WTC11 (cell line): ENCODE measurements at regions not wholly inside any gene's neighbourhood (a gene's known extent, or its start where the extent isn't known, plus 50 kb on each side); places are given as distances from the start of the nearest gene placed in this dataset.
A peak's percentile ranks its signal among the peaks of the same experiment; 100 is the strongest.

Experiments used
- ATAC-seq: fragments of 200-7000 bp; cut with Tn5 transposase; 2 replicates; pipeline ENCODE4 v1.10.0; 2021; ENCODE audit warnings: mild to moderate bottlenecking, moderate library complexity
- CTCF ChIA-PET: fragments of 300-600 bp; sonication (Branson Sonifier 250); formaldehyde crosslinking; loops from one replicate; lab custom pipeline; 2021; ENCODE audit warnings: antibody characterized with exemption; lab: Charles Lee
- POLR2A ChIA-PET: fragments of 350-600 bp; sonication (Branson Sonifier 250); formaldehyde crosslinking; loops from one replicate; lab custom pipeline; 2021; ENCODE audit warnings: antibody characterized with exemption; lab: Charles Lee
- DNase-seq: peaks from one replicate; pipeline ENCODE4 v3.0.0; 2021; ENCODE audit warnings: low spot score
- H3K27ac Mint-ChIP-seq: 2 replicates; pipeline ENCODE4 v1.8.0; 2021; ENCODE audit warnings: mixed read lengths
- H3K27me3 Mint-ChIP-seq: 2 replicates; pipeline ENCODE4 v1.8.0; 2021; ENCODE audit warnings: low read depth, mild to moderate bottlenecking, moderate library complexity, mixed read lengths
- H3K36me3 Mint-ChIP-seq: 2 replicates; pipeline ENCODE4 v1.8.0; 2021; ENCODE audit warnings: mixed read lengths
- H3K4me1 Mint-ChIP-seq: 2 replicates; pipeline ENCODE4 v1.8.0; 2022; ENCODE audit warnings: mixed read lengths
- H3K4me3 Mint-ChIP-seq: 2 replicates; pipeline ENCODE4 v1.8.0; 2021; ENCODE audit warnings: mild to moderate bottlenecking, moderate library complexity, mixed read lengths
- H3K9me3 Mint-ChIP-seq: 2 replicates; pipeline ENCODE4 v1.8.0; 2021; ENCODE audit warnings: mixed read lengths
- AFF4 ChIP-seq: sonication (generic); formaldehyde crosslinking; IDR thresholded peaks from 2 replicates; pipeline ENCODE4 v1.8.1; 2023; ENCODE audit warnings: mild to moderate bottlenecking, missing genetic modification reagents, borderline replicate concordance
- ATF1 ChIP-seq: sonication (generic); formaldehyde crosslinking; IDR thresholded peaks from 2 replicates; pipeline ENCODE4 v1.8.1; 2023; ENCODE audit warnings: mild to moderate bottlenecking, moderate library complexity, missing genetic modification reagents
- ATF6 ChIP-seq: sonication (generic); formaldehyde crosslinking; IDR thresholded peaks from 2 replicates; pipeline ENCODE4 v1.8.1; 2023; ENCODE audit warnings: mild to moderate bottlenecking, missing genetic modification reagents
- E2F4 ChIP-seq: sonication (generic); formaldehyde crosslinking; IDR thresholded peaks from 2 replicates; pipeline ENCODE4 v1.8.1; 2022; ENCODE audit warnings: low read depth, mild to moderate bottlenecking, moderate library complexity, missing genetic modification reagents, borderline replicate concordance
- NR1H2 ChIP-seq: sonication (generic); formaldehyde crosslinking; IDR thresholded peaks from 2 replicates; pipeline ENCODE4 v1.9.0; 2021; ENCODE audit warnings: mild to moderate bottlenecking, moderate library complexity, missing genetic modification reagents
- PREB ChIP-seq: sonication (generic); formaldehyde crosslinking; IDR thresholded peaks from 2 replicates; pipeline ENCODE4 v1.8.1; 2022; ENCODE audit warnings: mild to moderate bottlenecking, missing genetic modification reagents, moderate library complexity, borderline replicate concordance
- STAT6 ChIP-seq: sonication (generic); formaldehyde crosslinking; conservative IDR thresholded peaks from 2 replicates; pipeline ENCODE4 v1.8.1; 2023; ENCODE audit warnings: mild to moderate bottlenecking, low read depth, missing genetic modification reagents, moderate library complexity
- TCF7 ChIP-seq: sonication (generic); formaldehyde crosslinking; IDR thresholded peaks from 2 replicates; pipeline ENCODE4 v1.8.0; 2022; ENCODE audit warnings: mild to moderate bottlenecking, low read depth, missing genetic modification reagents, moderate library complexity
- TEAD4 ChIP-seq: sonication (generic); formaldehyde crosslinking; IDR thresholded peaks from 2 replicates; pipeline ENCODE4 v1.8.0; 2022; ENCODE audit warnings: mild to moderate bottlenecking, missing genetic modification reagents
- ZNF263 ChIP-seq: sonication (generic); formaldehyde crosslinking; IDR thresholded peaks from 2 replicates; pipeline ENCODE4 v1.8.1; 2022; ENCODE audit warnings: low read depth, mild to moderate bottlenecking, moderate library complexity, missing genetic modification reagents
- ZNF317 ChIP-seq: sonication (generic); formaldehyde crosslinking; IDR thresholded peaks from 2 replicates; pipeline ENCODE4 v1.8.1; 2023; ENCODE audit warnings: low read depth, mild to moderate bottlenecking, moderate library complexity, missing genetic modification reagents, borderline replicate concordance
- ZNF532 ChIP-seq: fragments of 250-450 bp; sonication (Bioruptor Pico); IDR thresholded peaks from 2 replicates; pipeline ENCODE4 v1.9.0; 2021; ENCODE audit warnings: mild to moderate bottlenecking, borderline replicate concordance
- ZSCAN18 ChIP-seq: fragments of 250-450 bp; sonication (Bioruptor Pico); IDR thresholded peaks from 2 replicates; pipeline ENCODE4 v2.1.2; 2022; ENCODE audit warnings: mild to moderate bottlenecking, moderate library complexity

GRCh38 chrX:92224406-92224805 is 445.2 kb downstream of the PCDH11X start (continued):
- TF ChIP-seq PREB (CRISPR knock-in tag) (no peak), E2F4 (CRISPR knock-in tag) (no peak), ZNF263 (CRISPR knock-in tag) (no peak), ZSCAN18 (CRISPR knock-in tag) (no peak), ZNF532 (no peak)

- CTCF ChIA-PET, result no interaction called here
- H3K27ac Mint-ChIP-seq, result peak overlapping the region; percentile 79; the same call in 1 of the 2 replicates
- POLR2A ChIA-PET, result no interaction called here
- TF ChIP-seq TEAD4 (CRISPR knock-in tag) (no peak), PREB (CRISPR knock-in tag) (no peak), NR1H2 (CRISPR knock-in tag) (no peak), ATF1 (CRISPR knock-in tag) (no peak), STAT6 (no peak), E2F4 (CRISPR knock-in tag) (no peak), ZNF317 (no peak), AFF4 (CRISPR knock-in tag) (no peak), ATF6 (CRISPR knock-in tag) (no peak), TCF7 (CRISPR knock-in tag) (no peak)
Measured at GRCh38 chrX:92230628-92231027, 451.5 kb downstream of the PCDH11X start.

More at GRCh38 chrX:92230628-92231027, 451.5 kb downstream of the PCDH11X start:
- Mint-ChIP-seq H3K27me3 (no peaks in the 10 kb centered on the region), H3K9me3 (no peaks in the 10 kb centered on the region), H3K4me3 (no peak overlapping the region), H3K36me3 (no peaks in the 10 kb centered on the region), H3K4me1 (peaks cover 32% of the 10 kb centered on the region)
- DNase-seq, result no peak
- no peak for ATAC-seq
